ENCODE measurements at regions not wholly inside any gene's neighbourhood (a gene's known extent, or its start where the extent isn't known, plus 50 kb on each side); places are given as distances from the start of the nearest gene placed in this dataset.

- TF ChIP-seq EP300 (IDR thresholded peaks at IDR 0.05): no peak
- TF ChIP-seq, protein P1, sequence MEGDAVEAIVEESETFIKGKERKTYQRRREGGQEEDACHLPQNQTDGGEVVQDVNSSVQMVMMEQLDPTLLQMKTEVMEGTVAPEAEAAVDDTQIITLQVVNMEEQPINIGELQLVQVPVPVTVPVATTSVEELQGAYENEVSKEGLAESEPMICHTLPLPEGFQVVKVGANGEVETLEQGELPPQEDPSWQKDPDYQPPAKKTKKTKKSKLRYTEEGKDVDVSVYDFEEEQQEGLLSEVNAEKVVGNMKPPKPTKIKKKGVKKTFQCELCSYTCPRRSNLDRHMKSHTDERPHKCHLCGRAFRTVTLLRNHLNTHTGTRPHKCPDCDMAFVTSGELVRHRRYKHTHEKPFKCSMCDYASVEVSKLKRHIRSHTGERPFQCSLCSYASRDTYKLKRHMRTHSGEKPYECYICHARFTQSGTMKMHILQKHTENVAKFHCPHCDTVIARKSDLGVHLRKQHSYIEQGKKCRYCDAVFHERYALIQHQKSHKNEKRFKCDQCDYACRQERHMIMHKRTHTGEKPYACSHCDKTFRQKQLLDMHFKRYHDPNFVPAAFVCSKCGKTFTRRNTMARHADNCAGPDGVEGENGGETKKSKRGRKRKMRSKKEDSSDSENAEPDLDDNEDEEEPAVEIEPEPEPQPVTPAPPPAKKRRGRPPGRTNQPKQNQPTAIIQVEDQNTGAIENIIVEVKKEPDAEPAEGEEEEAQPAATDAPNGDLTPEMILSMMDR (IDR thresholded peaks at IDR 0.05): no peak
- no peak for TF ChIP-seq POLR2A (IDR thresholded peaks at IDR 0.05)
- no peak for TF ChIP-seq POLR2AphosphoS5 (IDR thresholded peaks at IDR 0.05)
Observed at GRCh38 chr6:150734235-150734634, 131.3 kb upstream of the MTHFD1L start.
